Neural progenitor cell (in vitro differentiated cells): ENCODE measurements at regions not wholly inside any gene's neighbourhood (a gene's known extent, or its start where the extent isn't known, plus 50 kb on each side); places are given as distances from the start of the nearest gene placed in this dataset.

ENCODE experiments used
- DNase-seq: peaks from one replicate; pipeline ENCODE4 v3.0.0-alpha.2; 2016; ENCODE audit warnings: low spot score
- H2AFZ ChIP-seq: fragments of 200-600 bp; sonication (generic); replicated peaks from 2 replicates; pipeline ENCODE4 v1.6.1; 2016; ENCODE audit warnings: antibody characterized with exemption
- H3F3A ChIP-seq: fragments of 200-600 bp; sonication (generic); 2 replicates; pipeline ENCODE4 v1.6.1; 2016; ENCODE audit warnings: antibody characterized with exemption, low read depth
- H3K27ac ChIP-seq: fragments of 200-600 bp; sonication (generic); 2 replicates; pipeline ENCODE4 v1.5.1; 2016; ENCODE audit warnings: mild to moderate bottlenecking
- H3K27me3 ChIP-seq: fragments of 200-600 bp; sonication (generic); 2 replicates; pipeline ENCODE4 v1.6.1; 2016; ENCODE audit warnings: mild to moderate bottlenecking, moderate library complexity
- H3K36me3 ChIP-seq: fragments of 200-600 bp; sonication (generic); 2 replicates; pipeline ENCODE4 v1.5.1; 2016
- H3K4me1 ChIP-seq: fragments of 200-600 bp; sonication (generic); 2 replicates; pipeline ENCODE4 v1.6.1; 2016; ENCODE audit warnings: mixed run types
- H3K4me2 ChIP-seq: fragments of 200-600 bp; sonication (generic); 2 replicates; pipeline ENCODE4 v1.6.1; 2016
- H3K4me3 ChIP-seq: fragments of 200-600 bp; sonication (generic); 2 replicates; pipeline ENCODE4 v1.5.1; 2016
- H3K79me2 ChIP-seq: fragments of 200-600 bp; sonication (generic); 2 replicates; pipeline ENCODE4 v1.6.1; 2016; ENCODE audit warnings: low read depth
- H3K9ac ChIP-seq: fragments of 200-600 bp; sonication (generic); 2 replicates; pipeline ENCODE4 v1.6.1; 2016
- H3K9me3 ChIP-seq: fragments of 200-600 bp; sonication (generic); 2 replicates; pipeline ENCODE4 v1.5.1; 2016; ENCODE audit warnings: low read depth
- H4K20me1 ChIP-seq: fragments of 200-600 bp; sonication (generic); 2 replicates; pipeline ENCODE4 v1.6.1; 2016; ENCODE audit warnings: low read depth
- H3K27ac Mint-ChIP-seq: 3 replicates; pipeline ENCODE4 v1.8.0; 2021; ENCODE audit warnings: mixed read lengths
- H3K27me3 Mint-ChIP-seq: 2 replicates; pipeline ENCODE4 v1.8.0; 2022; ENCODE audit warnings: low read depth, mild to moderate bottlenecking, inconsistent platforms, moderate library complexity, mixed read lengths; ENCODE audit not compliant: insufficient read depth
- H3K36me3 Mint-ChIP-seq: 3 replicates; pipeline ENCODE4 v1.8.0; 2021; ENCODE audit warnings: mixed read lengths
- H3K4me1 Mint-ChIP-seq: 3 replicates; pipeline ENCODE4 v1.8.0; 2021; ENCODE audit warnings: mixed read lengths
- H3K4me3 Mint-ChIP-seq: 3 replicates; pipeline ENCODE4 v1.8.0; 2021; ENCODE audit warnings: mild to moderate bottlenecking, moderate library complexity, mixed read lengths
- H3K9me3 Mint-ChIP-seq: 3 replicates; pipeline ENCODE4 v1.8.0; 2020; ENCODE audit warnings: mixed read lengths
- EZH2 ChIP-seq: fragments of 200-600 bp; sonication (generic); IDR thresholded peaks from 2 replicates; pipeline ENCODE4 v1.6.1; 2017; ENCODE audit warnings: antibody characterized with exemption, mild to moderate bottlenecking, moderate library complexity
- EZH2phosphoT487 ChIP-seq: fragments of 200-600 bp; sonication (generic); IDR thresholded peaks from 2 replicates; pipeline ENCODE4 v1.6.1; 2017; ENCODE audit warnings: antibody characterized with exemption
- TF ChIP-seq, protein P1 (sequence below): fragments of 200-600 bp; sonication (generic); IDR thresholded peaks from 2 replicates; pipeline ENCODE4 v1.5.1; 2017; ENCODE audit warnings: antibody characterized with exemption, mild to moderate bottlenecking

DNA sequence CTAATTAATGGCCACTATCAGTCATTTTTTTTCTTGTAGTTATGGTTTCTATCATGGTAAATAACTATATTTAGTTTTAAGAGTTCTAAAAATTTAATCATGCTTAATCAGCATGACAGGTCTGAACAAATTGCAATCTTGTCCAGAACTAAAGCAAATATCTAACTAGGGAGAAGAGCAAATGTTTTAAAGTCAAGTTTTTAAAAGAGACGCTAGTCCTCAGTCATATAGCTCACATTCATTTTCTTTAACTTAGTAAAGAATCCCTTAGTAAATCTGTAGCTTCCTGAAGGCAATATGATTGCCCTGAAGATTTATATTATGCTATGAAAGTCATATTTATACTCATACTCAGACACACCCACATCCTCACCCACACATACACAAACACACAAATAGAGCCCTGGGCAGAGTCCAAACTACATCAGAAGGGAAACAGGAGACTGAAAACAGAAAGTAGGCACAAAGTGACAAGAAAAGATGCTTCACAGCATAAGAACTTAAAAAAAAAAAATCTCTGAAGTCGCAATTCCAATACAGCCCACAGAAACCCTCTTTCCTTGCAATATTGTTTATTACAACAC, 1149.1 kb downstream of the SI start:
- Mint-ChIP-seq H3K36me3 (no peaks in the 10 kb centered on the region), H3K4me1 (peaks cover 11% of the 10 kb centered on the region), H3K27me3 (no peaks in the 10 kb centered on the region), H3K9me3 (no peaks in the 10 kb centered on the region), H3K27ac (no peak overlapping the region), H3K4me3 (no peak overlapping the region)
- Histone ChIP-seq H2AFZ (peak overlapping the region; percentile 15), H3K36me3 (no peaks in the 10 kb centered on the region), H3K27me3 (no peaks in the 10 kb centered on the region), H3K9ac (no peak overlapping the region), H4K20me1 (no peaks in the 10 kb centered on the region), H3F3A (no peaks in the 10 kb centered on the region), H3K4me1 (peaks cover 5% of the 10 kb centered on the region), H3K27ac (no peak overlapping the region), H3K4me2 (no peak overlapping the region), H3K79me2 (no peaks in the 10 kb centered on the region), H3K4me3 (no peak overlapping the region), H3K9me3 (no peaks in the 10 kb centered on the region)
- TF ChIP-seq, protein P1, sequence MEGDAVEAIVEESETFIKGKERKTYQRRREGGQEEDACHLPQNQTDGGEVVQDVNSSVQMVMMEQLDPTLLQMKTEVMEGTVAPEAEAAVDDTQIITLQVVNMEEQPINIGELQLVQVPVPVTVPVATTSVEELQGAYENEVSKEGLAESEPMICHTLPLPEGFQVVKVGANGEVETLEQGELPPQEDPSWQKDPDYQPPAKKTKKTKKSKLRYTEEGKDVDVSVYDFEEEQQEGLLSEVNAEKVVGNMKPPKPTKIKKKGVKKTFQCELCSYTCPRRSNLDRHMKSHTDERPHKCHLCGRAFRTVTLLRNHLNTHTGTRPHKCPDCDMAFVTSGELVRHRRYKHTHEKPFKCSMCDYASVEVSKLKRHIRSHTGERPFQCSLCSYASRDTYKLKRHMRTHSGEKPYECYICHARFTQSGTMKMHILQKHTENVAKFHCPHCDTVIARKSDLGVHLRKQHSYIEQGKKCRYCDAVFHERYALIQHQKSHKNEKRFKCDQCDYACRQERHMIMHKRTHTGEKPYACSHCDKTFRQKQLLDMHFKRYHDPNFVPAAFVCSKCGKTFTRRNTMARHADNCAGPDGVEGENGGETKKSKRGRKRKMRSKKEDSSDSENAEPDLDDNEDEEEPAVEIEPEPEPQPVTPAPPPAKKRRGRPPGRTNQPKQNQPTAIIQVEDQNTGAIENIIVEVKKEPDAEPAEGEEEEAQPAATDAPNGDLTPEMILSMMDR, result no peak
- TF ChIP-seq EZH2phosphoT487 (no peak), EZH2 (no peak)
- no peak for DNase-seq

DNA sequence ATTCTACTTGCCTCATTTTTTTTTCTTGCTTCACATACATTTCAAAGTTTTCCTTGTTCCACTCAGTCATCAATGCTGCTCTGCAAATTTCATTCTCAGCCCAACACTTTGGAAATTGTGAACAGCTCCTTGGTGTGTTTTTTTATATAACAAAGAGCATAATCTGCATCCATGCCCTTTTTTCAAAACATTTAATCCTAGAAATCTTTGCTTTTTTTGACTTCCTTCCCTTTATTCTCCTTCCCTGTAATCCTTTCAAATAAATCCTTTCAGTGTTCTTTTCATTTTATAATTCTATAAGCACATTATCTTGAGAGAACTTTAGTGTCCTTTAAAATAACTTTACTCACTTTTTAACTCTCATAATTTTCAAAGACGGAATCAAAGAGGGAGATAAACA, 1150.8 kb downstream of the SI start:
- Mint-ChIP-seq H3K27me3 (no peaks in the 10 kb centered on the region), H3K27ac (no peak overlapping the region), H3K4me1 (peaks cover 11% of the 10 kb centered on the region), H3K36me3 (no peaks in the 10 kb centered on the region), H3K9me3 (no peaks in the 10 kb centered on the region), H3K4me3 (no peak overlapping the region)
- Histone ChIP-seq H3K4me2 (no peak overlapping the region), H3K4me1 (peaks cover 5% of the 10 kb centered on the region), H3K79me2 (no peaks in the 10 kb centered on the region), H2AFZ (peak overlapping the region; percentile 34), H3K27me3 (no peaks in the 10 kb centered on the region), H3F3A (no peaks in the 10 kb centered on the region), H3K9me3 (no peaks in the 10 kb centered on the region), H3K36me3 (no peaks in the 10 kb centered on the region), H3K27ac (no peak overlapping the region), H3K4me3 (no peak overlapping the region), H4K20me1 (no peaks in the 10 kb centered on the region), H3K9ac (no peak overlapping the region)
- no peak for DNase-seq
- TF ChIP-seq EZH2phosphoT487 (no peak), EZH2 (no peak)
- TF ChIP-seq, protein P1, result no peak

DNA sequence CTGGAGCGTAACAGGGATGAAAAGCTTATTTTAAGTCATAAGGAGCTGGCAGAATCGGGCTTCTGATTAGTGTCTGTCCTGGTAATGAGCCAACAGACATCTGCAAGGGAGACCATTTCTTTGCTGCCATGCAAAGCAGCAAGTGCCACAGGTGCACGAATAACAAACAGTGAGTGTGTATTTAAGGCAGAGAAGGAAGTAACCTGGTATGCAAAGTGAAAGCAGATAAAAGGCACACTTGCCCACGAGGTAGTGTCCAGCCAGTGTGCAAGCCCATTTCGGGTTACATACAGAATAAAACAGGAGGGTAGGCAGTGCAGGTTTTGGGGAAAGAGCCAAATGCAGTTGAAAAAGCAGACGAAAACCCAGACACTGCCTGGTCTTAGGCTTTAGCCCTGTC, 1153.7 kb downstream of the SI start:
- Mint-ChIP-seq H3K27me3 (no peaks in the 10 kb centered on the region), H3K9me3 (no peaks in the 10 kb centered on the region), H3K36me3 (no peaks in the 10 kb centered on the region), H3K4me3 (no peak overlapping the region), H3K27ac (no peak overlapping the region), H3K4me1 (peaks cover 11% of the 10 kb centered on the region)
- Histone ChIP-seq H3K4me2 (no peak overlapping the region), H3K4me1 (peaks cover 5% of the 10 kb centered on the region), H3F3A (no peaks in the 10 kb centered on the region), H4K20me1 (no peaks in the 10 kb centered on the region), H3K79me2 (no peaks in the 10 kb centered on the region), H3K9ac (no peak overlapping the region), H3K9me3 (no peaks in the 10 kb centered on the region), H3K4me3 (no peak overlapping the region), H3K36me3 (no peaks in the 10 kb centered on the region), H3K27ac (no peak overlapping the region), H2AFZ (no peak overlapping the region), H3K27me3 (no peaks in the 10 kb centered on the region)
- no peak for DNase-seq
- TF ChIP-seq EZH2phosphoT487 (no peak), EZH2 (no peak)
- TF ChIP-seq, protein P1, result no peak
